Gastroesophageal sphincter (tissue), 4 donors: ENCODE measurements at regions not wholly inside any gene's neighbourhood (a gene's known extent, or its start where the extent isn't known, plus 50 kb on each side); places are given as distances from the start of the nearest gene placed in this dataset.

Experiments
- ATAC-seq: fragments of 150-250 bp; one replicate; pipeline ENCODE4 v1.9.1; 2016; ENCODE audit warnings: mild to moderate bottlenecking, moderate library complexity
- H3K27ac ChIP-seq, 4 donors: fragments of 200-600 bp; sonication (generic) in 3 of 4; 1 replicate in 3 of 4; 2 replicates in 1 of 4; pipeline ENCODE4 v1.5.1; 2016 to 2019
- H3K27me3 ChIP-seq: fragments of 200-600 bp; sonication (generic); one replicate; pipeline ENCODE4 v1.5.1; 2019
- H3K36me3 ChIP-seq, 2 donors: fragments of 200-600 bp; sonication (generic); one replicate each; pipeline ENCODE4 v1.5.1; 2019; ENCODE audit warnings: control low read depth in 1 of 2
- H3K4me1 ChIP-seq, 3 donors: fragments of 200-600 bp; sonication (generic); 1 replicate in 2 of 3; 2 replicates in 1 of 3; pipeline ENCODE4 v1.5.1; 2016 to 2019; ENCODE audit warnings: control low read depth in 2 of 3
- H3K4me3 ChIP-seq, 2 donors: fragments of 200-600 bp; sonication (generic); one replicate each; pipeline ENCODE4 v1.5.1; 2019; ENCODE audit warnings: mild to moderate bottlenecking in 1 of 2, moderate library complexity in 1 of 2
- H3K9me3 ChIP-seq, 3 donors: fragments of 200-600 bp; sonication (generic); one replicate each; pipeline ENCODE4 v1.5.1; 2017 to 2019; ENCODE audit warnings: control low read depth in 2 of 3
- CTCF ChIP-seq, 4 experiments: fragments of 200-600 bp in 2 of 4; fragments of 450-650 bp in 2 of 4; sonication (generic) in 1 of 4; IDR thresholded peaks; one replicate each; pipeline ENCODE4 v1.5.1; 2017 to 2019; ENCODE audit warnings: antibody characterized with exemption in 4 of 4, mild to moderate bottlenecking in 2 of 4, moderate library complexity in 2 of 4
- EP300 ChIP-seq: sonication (generic); formaldehyde crosslinking; IDR thresholded peaks from one replicate; pipeline ENCODE4 v1.6.1; 2017; ENCODE audit warnings: antibody characterized with exemption, mild to moderate bottlenecking
- POLR2A ChIP-seq, 2 donors: fragments of 450-650 bp; IDR thresholded peaks; one replicate each; pipeline ENCODE4 v1.6.1; 2017; ENCODE audit warnings: antibody characterized with exemption in 2 of 2, mild to moderate bottlenecking in 2 of 2, moderate library complexity in 1 of 2
- POLR2AphosphoS5 ChIP-seq: sonication (generic); formaldehyde crosslinking; IDR thresholded peaks from one replicate; pipeline ENCODE4 v1.6.1; 2017; ENCODE audit warnings: antibody characterized with exemption
- WGBS, 2 donors: methylation state at CpG; one replicate each; pipeline ENCODE4 v1.1.5; 2018; ENCODE audit warnings: low coverage in 1 of 2; 5-methylcytosine and 5-hydroxymethylcytosine counted together

- Histone ChIP-seq H3K36me3 (no peaks in the 10 kb centered on the region), H3K27ac (no peak overlapping the region), H3K4me1 (no peaks in the 10 kb centered on the region), H3K9me3 (no peaks in the 10 kb centered on the region), H3K27me3 (no peaks in the 10 kb centered on the region), H3K4me3 (no peak overlapping the region)
- ATAC-seq, result no peak
- WGBS, 2 donors, result 85 to 91% methylated on average over 2 of the region's 2 CpGs
- TF ChIP-seq CTCF (IDR thresholded peaks at IDR 0.05) (no peak), POLR2AphosphoS5 (no peak), POLR2A (IDR thresholded peaks at IDR 0.05) (no peak), EP300 (no peak)
These were observed 50.0 kb upstream of the CNR1 start for GRCh38 chr6:88216182-88216581.
